ENCODE measurements at regions not wholly inside any gene's neighbourhood (a gene's known extent, or its start where the extent isn't known, plus 50 kb on each side); places are given as distances from the start of the nearest gene placed in this dataset.

DNA sequence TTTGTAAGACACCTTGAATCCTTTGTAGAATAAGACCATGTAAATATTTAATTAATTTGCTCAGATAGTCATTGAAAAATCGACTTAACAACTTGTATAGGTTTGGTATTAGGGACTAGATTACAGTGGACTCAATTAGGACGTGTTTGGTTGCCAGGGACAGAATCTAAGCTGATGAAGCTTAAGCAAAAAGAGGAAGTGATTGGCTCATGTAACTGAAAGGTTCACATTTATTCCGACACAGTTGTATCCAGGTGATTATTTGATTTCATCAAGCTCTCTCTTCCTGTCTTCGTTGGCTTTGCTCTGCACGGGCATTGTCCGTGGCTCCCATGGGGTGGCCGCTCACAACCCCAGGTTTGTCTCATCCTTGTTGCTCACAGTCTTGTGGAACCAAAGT, 146.4 kb downstream of the C11orf91 start:
- TF ChIP-seq POLR2A (IDR thresholded peaks at IDR 0.05): no peak
- TF ChIP-seq, protein P1, sequence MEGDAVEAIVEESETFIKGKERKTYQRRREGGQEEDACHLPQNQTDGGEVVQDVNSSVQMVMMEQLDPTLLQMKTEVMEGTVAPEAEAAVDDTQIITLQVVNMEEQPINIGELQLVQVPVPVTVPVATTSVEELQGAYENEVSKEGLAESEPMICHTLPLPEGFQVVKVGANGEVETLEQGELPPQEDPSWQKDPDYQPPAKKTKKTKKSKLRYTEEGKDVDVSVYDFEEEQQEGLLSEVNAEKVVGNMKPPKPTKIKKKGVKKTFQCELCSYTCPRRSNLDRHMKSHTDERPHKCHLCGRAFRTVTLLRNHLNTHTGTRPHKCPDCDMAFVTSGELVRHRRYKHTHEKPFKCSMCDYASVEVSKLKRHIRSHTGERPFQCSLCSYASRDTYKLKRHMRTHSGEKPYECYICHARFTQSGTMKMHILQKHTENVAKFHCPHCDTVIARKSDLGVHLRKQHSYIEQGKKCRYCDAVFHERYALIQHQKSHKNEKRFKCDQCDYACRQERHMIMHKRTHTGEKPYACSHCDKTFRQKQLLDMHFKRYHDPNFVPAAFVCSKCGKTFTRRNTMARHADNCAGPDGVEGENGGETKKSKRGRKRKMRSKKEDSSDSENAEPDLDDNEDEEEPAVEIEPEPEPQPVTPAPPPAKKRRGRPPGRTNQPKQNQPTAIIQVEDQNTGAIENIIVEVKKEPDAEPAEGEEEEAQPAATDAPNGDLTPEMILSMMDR (IDR thresholded peaks at IDR 0.05): no peak

All from adrenal gland (tissue), 5 donors.